Heart left ventricle (tissue), 16 donors: ENCODE measurements at regions not wholly inside any gene's neighbourhood (a gene's known extent, or its start where the extent isn't known, plus 50 kb on each side); places are given as distances from the start of the nearest gene placed in this dataset.

Source experiments
- ATAC-seq, 4 donors: fragments of 200-7000 bp; cut with Tn5 transposase; one replicate each; pipeline ENCODE4 v1.9.1; 2020 to 2022; ENCODE audit warnings: moderate library complexity in 4 of 4, mild to moderate bottlenecking in 3 of 4, moderate number of reproducible peaks in 1 of 4
- DNase-seq, 5 donors: peaks; one replicate each; pipeline ENCODE4 v3.0.0-alpha.2; 2020
- H3K27ac ChIP-seq, 12 donors: fragments of 200-600 bp; sonication (generic) in 4 of 12; one replicate each; pipeline versions ENCODE4 v1.5.0 to v1.8.0; 2016 to 2022; ENCODE audit warnings: mild to moderate bottlenecking in 2 of 12
- H3K27me3 ChIP-seq, 9 donors: fragments of 200-600 bp; sonication (generic) in 2 of 9; one replicate each; pipeline versions ENCODE4 v1.5.1 to v1.8.0; 2016 to 2022; ENCODE audit warnings: mild to moderate bottlenecking in 3 of 9
- H3K36me3 ChIP-seq, 9 donors: fragments of 200-600 bp; sonication (generic) in 2 of 9; one replicate each; pipeline versions ENCODE4 v1.5.0 to v1.8.0; 2018 to 2022; ENCODE audit warnings: mild to moderate bottlenecking in 2 of 9
- H3K4me1 ChIP-seq, 12 donors: fragments of 200-600 bp; sonication (generic) in 4 of 12; one replicate each; pipeline versions ENCODE4 v1.5.0 to v1.8.0; 2016 to 2022; ENCODE audit warnings: mild to moderate bottlenecking in 3 of 12
- H3K4me3 ChIP-seq, 12 donors: fragments of 200-600 bp; sonication (generic) in 4 of 12; one replicate each; pipeline versions ENCODE4 v1.5.0 to v1.8.0; 2017 to 2022; ENCODE audit warnings: mild to moderate bottlenecking in 9 of 12, moderate library complexity in 4 of 12
- H3K9me3 ChIP-seq, 12 donors: fragments of 200-600 bp; sonication (generic) in 4 of 12; one replicate each; pipeline versions ENCODE4 v1.5.0 to v1.8.0; 2016 to 2022; ENCODE audit warnings: mild to moderate bottlenecking in 1 of 12
- POLR2A ChIP-seq, 2 donors: fragments of 450-650 bp; IDR thresholded peaks; one replicate each; pipeline ENCODE4 v1.6.1; 2017; ENCODE audit warnings: antibody characterized with exemption in 2 of 2, mild to moderate bottlenecking in 2 of 2, moderate library complexity in 2 of 2
- WGBS, 4 donors: extraction: QIAGEN DNeasy Blood & Tissue Kit in 2 of 4; methylation state at CpG; one replicate each; pipeline versions ENCODE4 v1.1.5 to v1.1.7; 2013 to 2018; 5-methylcytosine and 5-hydroxymethylcytosine counted together
- intact Hi-C, 10 donors: fragments of 100-400 bp; cut with DNase I; formaldehyde crosslinking; loops; one replicate each; pipeline versions ENCODE4 v1.11.1 to v1.14.2; 2022
- TF ChIP-seq, protein P1 (sequence below), 12 donors: fragments of 200-600 bp; sonication (generic) in 4 of 12; IDR thresholded peaks; one replicate each; pipeline versions ENCODE4 v1.5.0 to v1.8.0; 2018 to 2022; ENCODE audit warnings: antibody characterized with exemption in 12 of 12, mild to moderate bottlenecking in 5 of 12
- donor health status: ischemic (EF 13 %, LVEDD 7.1; RV severe dilation, severe dysfunction).
- donor health status: healthy with polysubstance abuse.
- donor health status: DM: no; HTN: yes; CAD: no.
- donor health status: DM: no; HTN: no; CAD: no.
- donor health status: ischemic (EF 25% LVEDD 6.9; RV normal size, moderate dysfunction).
- donor health status: ischemic (EF 25% LVEDD 5.7; RV mildly dilated, moderate dysfunction).
- donor health status: healthy.
- donor health status: DM: yes; HTN: yes; CAD: no.
- donor health status: ischemic (EF 35%, LVEDD 5.7; RV mildly dilated, moderate dysfunction).
- donor health status: nonischemic (EF 11% LVEDD 7.7; RV severe dilation, severe dysfunction).
- donor health status: DM: yes; HTN: yes; CAD: no.
- donor health status: PGD.
- donor health status: ischemic (EF 29% LVEDD 5.4; RV normal size, mild dysfunction).
- donor health status: nonischemic (EF 23%, LVEDD 6.1; RV moderate dilation, normal function).

DNA sequence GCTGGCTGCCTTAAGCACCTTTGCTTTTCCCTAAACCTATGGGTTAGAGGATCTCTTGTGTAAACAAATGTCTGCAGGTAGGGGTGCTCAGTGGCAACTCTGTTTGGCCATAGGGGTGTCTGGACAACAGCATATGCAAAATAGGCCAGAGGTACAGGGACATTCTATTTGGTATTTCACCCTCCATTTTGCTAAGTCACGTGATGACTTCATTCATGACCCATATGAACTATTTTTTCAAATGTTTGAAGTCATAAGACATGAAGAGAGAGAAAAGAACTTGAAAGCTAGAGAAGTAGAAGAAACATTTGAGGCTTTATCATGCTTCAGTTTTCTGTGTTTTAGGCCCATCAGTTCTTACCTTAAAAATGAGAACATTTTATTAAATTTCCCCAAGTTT is 370.2 kb downstream of the GADD45G start:
- TF ChIP-seq, protein P1, sequence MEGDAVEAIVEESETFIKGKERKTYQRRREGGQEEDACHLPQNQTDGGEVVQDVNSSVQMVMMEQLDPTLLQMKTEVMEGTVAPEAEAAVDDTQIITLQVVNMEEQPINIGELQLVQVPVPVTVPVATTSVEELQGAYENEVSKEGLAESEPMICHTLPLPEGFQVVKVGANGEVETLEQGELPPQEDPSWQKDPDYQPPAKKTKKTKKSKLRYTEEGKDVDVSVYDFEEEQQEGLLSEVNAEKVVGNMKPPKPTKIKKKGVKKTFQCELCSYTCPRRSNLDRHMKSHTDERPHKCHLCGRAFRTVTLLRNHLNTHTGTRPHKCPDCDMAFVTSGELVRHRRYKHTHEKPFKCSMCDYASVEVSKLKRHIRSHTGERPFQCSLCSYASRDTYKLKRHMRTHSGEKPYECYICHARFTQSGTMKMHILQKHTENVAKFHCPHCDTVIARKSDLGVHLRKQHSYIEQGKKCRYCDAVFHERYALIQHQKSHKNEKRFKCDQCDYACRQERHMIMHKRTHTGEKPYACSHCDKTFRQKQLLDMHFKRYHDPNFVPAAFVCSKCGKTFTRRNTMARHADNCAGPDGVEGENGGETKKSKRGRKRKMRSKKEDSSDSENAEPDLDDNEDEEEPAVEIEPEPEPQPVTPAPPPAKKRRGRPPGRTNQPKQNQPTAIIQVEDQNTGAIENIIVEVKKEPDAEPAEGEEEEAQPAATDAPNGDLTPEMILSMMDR (IDR thresholded peaks at IDR 0.05), result no peak
- no peak for TF ChIP-seq POLR2A (IDR thresholded peaks at IDR 0.05)
- H3K4me3 ChIP-seq, result no peak overlapping the region
- no peak for DNase-seq
- no peaks in the 10 kb centered on the region for H3K36me3 ChIP-seq
- H3K4me1 ChIP-seq, result peaks cover 0 to 8% (median 0%) of the 10 kb centered on the region in 12 donors
- intact Hi-C loops, result loop anchor here in 2 of 10 donors (5.0 to 10.0 kb wide), 2 partner anchors 120 to 122 kb away; no protein-coding TSS in a partner anchor
- H3K27me3 ChIP-seq, result no peaks in the 10 kb centered on the region
- no peaks in the 10 kb centered on the region for H3K9me3 ChIP-seq
- no peak for ATAC-seq
- H3K27ac ChIP-seq, result no peak overlapping the region
- WGBS, 4 donors, result 89 to 97% (median 95%) methylated on average over 1 of the region's 1 CpG

DNA sequence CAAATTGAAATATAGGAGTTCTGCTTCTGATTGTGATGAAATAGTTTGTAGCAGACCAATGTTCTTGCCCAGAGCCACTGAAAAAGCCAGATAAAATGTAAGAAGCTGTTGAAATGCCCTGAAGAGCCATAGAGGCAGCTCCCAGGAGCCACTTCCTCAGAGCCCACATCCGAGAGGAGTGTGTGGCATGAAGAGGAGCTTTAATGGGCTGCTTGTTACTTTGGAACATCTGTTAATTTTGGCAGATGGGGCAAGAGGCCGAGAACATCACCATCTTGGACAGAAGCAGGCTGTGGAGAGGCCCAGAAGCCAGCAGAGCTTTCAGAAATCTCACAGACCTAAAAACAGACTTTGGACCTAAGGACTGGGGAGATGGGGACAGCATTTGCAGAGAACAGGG is 370.8 kb downstream of the GADD45G start:
- no peak for TF ChIP-seq POLR2A (IDR thresholded peaks at IDR 0.05)
- TF ChIP-seq, protein P1 (IDR thresholded peaks at IDR 0.05), result no peak
- 68 to 79% (median 78%) methylated on average over 2 of the region's 2 CpGs for WGBS, 4 donors
- ATAC-seq (no peak), DNase-seq (no peak)
- Histone ChIP-seq H3K9me3 (no peaks in the 10 kb centered on the region), H3K36me3 (no peaks in the 10 kb centered on the region), H3K27ac (no peak overlapping the region), H3K4me3 (no peak overlapping the region), H3K27me3 (peaks cover 0 to 4% (median 0%) of the 10 kb centered on the region in 9 donors), H3K4me1 (peaks cover 0 to 8% (median 0%) of the 10 kb centered on the region in 12 donors)
- intact Hi-C loops, result loop anchor here in 2 of 10 donors (5.0 to 10.0 kb wide), 2 partner anchors 119 to 122 kb away; no protein-coding TSS in a partner anchor

DNA sequence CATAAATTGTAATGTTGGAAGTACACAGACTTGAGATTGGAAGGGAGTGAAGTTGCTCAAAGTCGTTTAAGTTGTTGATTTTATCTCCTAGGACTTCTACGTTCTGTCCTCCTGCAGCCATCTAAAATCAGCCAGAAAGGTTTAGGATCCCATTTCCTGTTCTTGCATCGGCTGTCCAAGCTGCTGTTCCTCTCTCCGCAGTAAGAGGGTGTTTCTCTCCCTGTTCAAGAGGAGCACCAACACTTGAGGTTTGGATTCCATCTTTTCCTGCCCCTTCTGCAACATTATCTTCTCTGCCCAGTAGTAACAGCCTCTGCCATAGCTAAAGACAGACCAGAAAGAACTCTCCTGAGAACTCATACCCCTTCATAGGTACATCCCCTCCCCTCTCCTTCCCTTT is 373.4 kb downstream of the GADD45G start:
- Histone ChIP-seq H3K27me3 (peaks cover 0 to 4% (median 0%) of the 10 kb centered on the region in 9 donors), H3K4me3 (no peak overlapping the region), H3K9me3 (no peaks in the 10 kb centered on the region), H3K4me1 (peaks cover 0 to 8% (median 0%) of the 10 kb centered on the region in 12 donors), H3K27ac (no peak overlapping the region), H3K36me3 (no peaks in the 10 kb centered on the region)
- DNase-seq, result no peak
- intact Hi-C loops, result loop anchor here in 2 of 10 donors (5.0 to 10.0 kb wide), 2 partner anchors 117 to 119 kb away; no protein-coding TSS in a partner anchor
- ATAC-seq, result peak in 2 of 4 donors; percentile 11 to 46
- WGBS, 4 donors, result 16 to 26% (median 24%) methylated on average over 4 of the region's 4 CpGs
- TF ChIP-seq POLR2A (IDR thresholded peaks at IDR 0.05), result no peak
- TF ChIP-seq, protein P1 (IDR thresholded peaks at IDR 0.05), result peak in 10 of 12 donors; percentile 14 to 55 (median 36)

DNA sequence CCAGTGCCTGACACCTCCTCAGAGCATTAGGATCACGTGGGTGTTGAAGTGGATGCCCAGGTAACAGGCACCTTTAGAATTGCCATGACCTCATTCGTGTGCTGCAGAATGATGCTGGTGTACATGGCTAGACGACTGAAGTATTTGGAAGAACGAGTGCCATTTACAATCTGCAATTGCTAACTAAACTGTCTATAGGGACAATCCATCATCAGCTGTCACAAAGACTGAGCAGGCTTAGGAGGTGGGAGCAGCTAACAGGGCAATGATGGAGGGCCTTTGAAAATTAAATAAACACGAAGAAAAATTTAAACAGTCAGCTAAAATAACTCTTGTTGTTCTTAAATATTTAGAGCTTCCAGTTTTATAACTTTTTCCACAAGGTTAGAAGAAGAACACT is 375.8 kb downstream of the GADD45G start:
- intact Hi-C loops, result no loop called here
- Histone ChIP-seq H3K27ac (no peak overlapping the region), H3K4me1 (peaks cover 0 to 8% (median 0%) of the 10 kb centered on the region in 12 donors), H3K4me3 (no peak overlapping the region), H3K36me3 (no peaks in the 10 kb centered on the region), H3K9me3 (no peaks in the 10 kb centered on the region), H3K27me3 (peaks cover 0 to 4% (median 0%) of the 10 kb centered on the region in 9 donors)
- WGBS, 4 donors, result 78 to 83% (median 81%) methylated on average over 5 of the region's 5 CpGs
- TF ChIP-seq POLR2A (IDR thresholded peaks at IDR 0.05), result no peak
- TF ChIP-seq, protein P1 (IDR thresholded peaks at IDR 0.05), result no peak
- DNase-seq (no peak), ATAC-seq (no peak)
